AG04449 (cell line): ENCODE measurements at regions not wholly inside any gene's neighbourhood (a gene's known extent, or its start where the extent isn't known, plus 50 kb on each side); places are given as distances from the start of the nearest gene placed in this dataset.

Experiments used
- CTCF ChIA-PET: fragments of 350-600 bp; formaldehyde crosslinking; extraction: SDS; loops from one replicate; lab custom pipeline; 2021; ENCODE audit warnings: antibody characterized with exemption; lab: Yijun Ruan, JAX
- POLR2A ChIA-PET: fragments of 400-600, 350-600 bp; formaldehyde crosslinking; extraction: SDS; loops from one replicate; lab custom pipeline; 2020; ENCODE audit warnings: antibody characterized with exemption, inconsistent platforms; lab: Yijun Ruan, JAX
- DNase-seq: peaks from one replicate; pipeline ENCODE4 v3.0.0-alpha.2; 2010; ENCODE audit warnings: low read depth, low spot score
- H3K4me3 ChIP-seq: 2 replicates; pipeline ENCODE4 v1.5.1; 2011; ENCODE audit warnings: low read depth, mild to moderate bottlenecking, control low read depth, low read length
- TF ChIP-seq, protein P1 (sequence below): IDR thresholded peaks from one replicate; pipeline ENCODE4 v1.5.1; 2011; ENCODE audit warnings: mild to moderate bottlenecking, moderate library complexity, low read length, control low read depth, inconsistent platforms; ENCODE audit not compliant: insufficient read depth; ENCODE audit errors: missing control alignments

GRCh38 chr1:204819495-204819894 is 51.2 kb upstream of the NFASC start:
- POLR2A ChIA-PET, result no interaction called here
- CTCF ChIA-PET, result interaction anchor here (1.0 to 19.7 kb wide), 7 partner anchors 10 to 254 kb away, joined by 3 to 235 read pairs (median 3); no protein-coding TSS in a partner anchor

More at GRCh38 chr1:204819495-204819894, 51.2 kb upstream of the NFASC start:
- no peak overlapping the region for H3K4me3 ChIP-seq
- no peak for DNase-seq
- TF ChIP-seq, protein P1, sequence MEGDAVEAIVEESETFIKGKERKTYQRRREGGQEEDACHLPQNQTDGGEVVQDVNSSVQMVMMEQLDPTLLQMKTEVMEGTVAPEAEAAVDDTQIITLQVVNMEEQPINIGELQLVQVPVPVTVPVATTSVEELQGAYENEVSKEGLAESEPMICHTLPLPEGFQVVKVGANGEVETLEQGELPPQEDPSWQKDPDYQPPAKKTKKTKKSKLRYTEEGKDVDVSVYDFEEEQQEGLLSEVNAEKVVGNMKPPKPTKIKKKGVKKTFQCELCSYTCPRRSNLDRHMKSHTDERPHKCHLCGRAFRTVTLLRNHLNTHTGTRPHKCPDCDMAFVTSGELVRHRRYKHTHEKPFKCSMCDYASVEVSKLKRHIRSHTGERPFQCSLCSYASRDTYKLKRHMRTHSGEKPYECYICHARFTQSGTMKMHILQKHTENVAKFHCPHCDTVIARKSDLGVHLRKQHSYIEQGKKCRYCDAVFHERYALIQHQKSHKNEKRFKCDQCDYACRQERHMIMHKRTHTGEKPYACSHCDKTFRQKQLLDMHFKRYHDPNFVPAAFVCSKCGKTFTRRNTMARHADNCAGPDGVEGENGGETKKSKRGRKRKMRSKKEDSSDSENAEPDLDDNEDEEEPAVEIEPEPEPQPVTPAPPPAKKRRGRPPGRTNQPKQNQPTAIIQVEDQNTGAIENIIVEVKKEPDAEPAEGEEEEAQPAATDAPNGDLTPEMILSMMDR, result no peak
